NCI-H1105 treated with DMSO at 0.1 percent for 48 hours (cell line): ENCODE measurements at regions not wholly inside any gene's neighbourhood (a gene's known extent, or its start where the extent isn't known, plus 50 kb on each side); places are given as distances from the start of the nearest gene placed in this dataset.

Source experiments
- DNase-seq: peaks from one replicate; lab custom pipeline; 2025; lab: John Stamatoyannopoulos, UW

DNA sequence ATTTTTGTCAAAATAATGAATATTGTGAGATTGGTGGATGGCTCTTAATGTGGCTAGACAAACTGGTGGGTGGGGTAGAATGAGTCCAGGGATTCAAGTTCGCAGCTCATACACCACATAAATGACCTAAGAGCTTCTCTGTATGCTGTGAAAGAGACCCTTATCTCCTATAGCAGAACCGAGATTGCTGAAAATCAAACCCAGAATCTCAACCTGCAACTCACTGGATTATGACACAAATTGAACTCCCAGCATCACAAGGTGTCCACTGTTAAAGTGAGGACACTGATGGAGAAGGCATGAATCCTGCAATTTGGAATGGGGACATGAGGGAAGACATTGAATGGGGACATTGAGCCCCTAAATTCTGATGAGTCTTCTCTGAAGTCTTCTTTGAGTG, 51.3 kb upstream of the CNKSR3 start:
- DNase-seq: no peak

- no peak for DNase-seq
Observed at GRCh38 chr6:154565331-154565730, 54.8 kb upstream of the CNKSR3 start.

DNA sequence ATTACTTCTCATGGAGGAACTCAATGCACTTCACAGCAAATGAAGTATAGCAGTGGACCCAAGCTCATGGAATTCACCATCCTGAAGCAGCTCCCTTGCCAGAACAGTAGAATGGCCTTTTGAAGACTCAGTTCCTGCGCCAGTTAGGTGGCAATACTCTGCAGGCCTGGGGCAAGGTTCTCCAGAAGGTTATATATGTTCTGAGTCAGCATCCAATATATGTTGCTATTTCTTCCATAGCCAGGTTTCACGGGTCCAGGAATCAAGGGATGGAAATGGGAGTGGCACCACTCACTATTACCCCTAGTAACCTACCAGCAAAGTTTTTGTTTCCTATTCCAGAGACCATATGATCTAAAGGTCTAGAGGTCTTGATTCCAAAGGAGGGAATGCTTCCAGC, 56.4 kb upstream of the CNKSR3 start:
- DNase-seq: no peak

GRCh38 chr6:154567695-154568220, 57.3 kb upstream of the CNKSR3 start:
- peak; percentile 39 for DNase-seq

DNA sequence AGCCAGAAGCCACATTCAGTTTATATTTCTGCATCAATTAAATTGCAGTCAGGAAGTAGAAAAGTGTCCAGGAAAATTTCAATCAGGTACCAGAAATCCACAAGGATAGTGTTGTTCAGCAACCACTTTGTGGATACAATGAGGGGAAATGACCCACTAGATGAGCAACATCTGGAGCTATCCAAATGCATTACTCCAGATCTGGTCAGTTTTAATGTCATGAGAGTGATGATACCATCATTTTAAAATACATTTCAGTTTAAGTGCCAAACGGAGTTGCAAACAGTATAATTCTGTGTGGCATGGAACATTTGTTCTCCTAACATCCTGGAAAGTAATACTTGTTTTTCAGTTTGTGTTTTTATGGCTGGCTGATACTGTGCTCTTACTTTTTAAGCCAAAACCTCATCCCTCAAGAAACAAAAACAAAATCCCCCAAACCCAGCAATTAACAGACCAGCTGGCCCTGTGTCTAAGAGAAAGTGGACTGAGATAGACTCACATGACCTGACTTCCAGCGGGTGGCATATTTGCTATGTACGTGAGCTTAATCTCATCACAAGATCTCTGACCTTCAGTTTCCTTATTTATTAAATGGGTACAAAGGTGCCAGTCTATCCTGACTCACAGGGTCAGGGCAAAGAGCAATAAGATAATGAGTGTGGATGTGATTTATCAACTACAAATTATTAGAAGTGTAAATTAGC, 58.8 kb upstream of the CNKSR3 start:
- peak; percentile 4 for DNase-seq

- DNase-seq: no peak
Observed at GRCh38 chr6:154570505-154570904, 60.0 kb upstream of the CNKSR3 start.

- DNase-seq: no peak
Observed at GRCh38 chr6:154572556-154572955, 62.1 kb upstream of the CNKSR3 start.

- no peak for DNase-seq
Observed at GRCh38 chr6:154578004-154578559, 67.6 kb upstream of the CNKSR3 start.

GRCh38 chr6:154579046-154579445, 68.6 kb upstream of the CNKSR3 start:
- DNase-seq: no peak

GRCh38 chr6:154579485-154579884, 69.0 kb upstream of the CNKSR3 start:
- DNase-seq: no peak

- no peak for DNase-seq
Observed at GRCh38 chr6:154580397-154581135, 70.1 kb upstream of the CNKSR3 start.

DNA sequence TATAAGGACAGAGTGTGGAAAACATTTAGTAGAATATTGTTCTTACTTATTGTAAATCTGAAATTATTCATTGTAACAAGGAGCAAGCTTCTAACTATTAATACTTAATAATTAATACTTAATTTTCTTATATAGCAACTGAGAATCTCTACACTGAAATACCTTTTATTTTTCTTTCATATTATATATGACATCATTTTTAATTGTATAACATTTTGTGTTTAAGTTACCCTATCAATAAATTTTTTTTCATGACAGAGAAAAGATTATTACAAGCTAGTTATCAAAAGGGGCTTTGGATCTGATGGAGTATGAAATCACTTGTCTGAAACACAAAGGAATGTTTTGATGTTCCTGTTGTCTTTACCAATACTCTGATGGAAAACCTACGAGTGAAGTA, 72.2 kb upstream of the CNKSR3 start:
- DNase-seq: no peak

GRCh38 chr6:154583546-154584188, 73.2 kb upstream of the CNKSR3 start:
- no peak for DNase-seq

DNA sequence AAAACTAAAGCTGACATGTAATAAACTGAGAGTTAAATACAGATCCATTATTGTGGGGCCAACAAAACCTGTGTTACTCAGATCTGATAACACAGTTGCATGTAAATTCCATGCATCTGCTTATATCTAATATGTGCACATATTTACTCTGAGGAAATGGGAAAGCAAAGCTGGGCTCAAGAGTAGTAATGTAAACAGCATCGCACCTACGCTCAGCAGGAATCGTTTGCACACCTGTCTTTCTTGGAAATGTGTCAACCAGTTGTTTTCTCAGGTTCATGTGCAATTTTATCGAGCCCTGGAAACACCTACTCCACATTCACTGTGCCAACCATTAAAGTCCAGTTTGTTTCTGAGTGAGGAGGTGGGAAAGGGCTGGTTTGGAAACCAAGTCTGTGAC, 80.3 kb upstream of the CNKSR3 start:
- DNase-seq: peak; percentile 99

DNA sequence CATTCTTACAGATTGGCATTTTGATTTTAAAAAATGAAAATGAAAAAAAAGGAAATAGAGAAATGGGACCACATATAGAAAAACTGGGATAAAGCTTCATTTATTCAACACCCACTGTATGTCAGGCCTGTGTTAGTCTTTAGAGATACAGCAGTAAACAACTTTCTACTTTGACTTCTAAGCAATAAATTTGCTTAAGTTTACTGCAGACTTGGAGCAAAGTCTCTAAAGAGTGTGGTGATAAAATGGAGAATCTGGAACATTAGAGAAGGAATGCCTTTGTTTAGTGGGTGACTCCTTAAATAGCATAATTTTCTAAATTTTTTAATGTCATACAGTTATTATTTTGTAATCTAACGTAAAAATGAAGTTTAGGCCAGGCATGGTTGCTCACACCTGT, 80.7 kb upstream of the CNKSR3 start:
- no peak for DNase-seq

- DNase-seq: no peak
Observed at GRCh38 chr6:154592199-154592860, 81.8 kb upstream of the CNKSR3 start.

DNA sequence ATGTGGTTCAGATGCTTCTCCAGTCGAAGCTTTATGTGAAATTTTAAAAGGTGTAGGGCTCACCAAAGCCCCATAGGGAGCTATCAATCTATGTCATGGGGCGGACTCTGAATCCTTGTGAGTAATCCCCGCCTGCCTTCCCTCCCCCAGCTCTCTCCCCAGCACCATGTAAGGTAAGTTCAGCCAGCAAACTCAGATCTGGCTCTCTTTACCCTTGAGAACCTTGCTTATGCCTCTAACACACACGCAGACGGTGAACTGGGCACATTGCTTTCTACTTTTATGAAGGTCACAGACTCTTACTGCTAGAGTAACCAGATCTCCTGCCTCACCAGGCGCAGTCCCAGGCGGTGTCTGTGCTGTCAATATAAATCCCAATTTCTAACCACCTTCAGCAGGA, 82.6 kb upstream of the CNKSR3 start:
- peak; percentile 18 for DNase-seq

DNA sequence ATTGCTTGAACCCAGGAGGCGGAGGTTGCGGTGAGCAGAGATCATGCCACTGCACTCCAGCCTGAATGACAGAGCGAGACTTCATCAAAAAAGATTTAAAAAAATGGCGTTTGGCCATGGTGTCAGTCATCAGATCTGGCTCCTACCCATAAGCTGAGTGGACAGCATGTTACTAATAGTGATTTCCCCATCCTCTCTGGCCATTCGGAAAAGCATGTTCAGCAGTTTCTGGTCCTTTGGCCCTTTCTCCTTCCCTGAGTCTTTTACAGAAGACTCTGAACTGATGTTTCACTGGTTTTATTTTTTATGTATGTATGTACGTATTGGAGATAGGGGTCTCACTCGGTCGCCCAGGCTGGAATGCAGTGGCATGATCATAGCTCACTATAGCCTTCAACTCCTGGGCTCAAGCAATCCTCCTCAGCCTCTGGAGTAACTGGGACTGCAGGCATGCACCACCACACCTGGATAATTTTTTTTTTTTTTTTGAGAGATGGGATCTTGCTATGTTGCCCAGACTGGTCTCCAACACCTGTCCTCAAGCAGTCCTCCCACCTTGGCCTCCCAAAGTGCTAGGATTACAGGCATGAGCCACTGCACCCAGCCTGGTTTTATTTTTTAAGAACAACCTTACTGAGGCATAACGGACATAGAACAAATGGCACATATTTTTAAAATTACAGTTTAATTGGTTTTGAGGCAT, 84.2 kb upstream of the CNKSR3 start:
- DNase-seq: no peak

DNA sequence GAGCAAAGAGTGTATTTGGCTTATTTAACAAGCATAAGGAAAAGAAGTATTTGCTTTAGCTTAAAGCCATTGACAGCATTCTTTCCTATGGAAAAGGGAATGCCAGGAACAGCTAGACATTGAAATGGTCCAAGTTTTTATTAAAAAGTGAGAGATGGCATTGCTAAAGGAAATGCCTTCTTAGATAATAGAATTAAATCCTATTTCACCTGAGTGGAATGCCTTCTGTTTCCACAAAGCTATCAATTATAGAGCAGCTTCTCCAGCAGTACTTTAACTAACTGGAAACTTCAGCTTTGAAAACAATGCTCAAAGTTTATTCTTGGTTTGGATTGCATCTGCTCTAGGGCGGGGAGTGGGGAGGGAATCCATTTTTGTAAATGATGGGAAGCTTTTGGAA, 85.1 kb upstream of the CNKSR3 start:
- no peak for DNase-seq

DNA sequence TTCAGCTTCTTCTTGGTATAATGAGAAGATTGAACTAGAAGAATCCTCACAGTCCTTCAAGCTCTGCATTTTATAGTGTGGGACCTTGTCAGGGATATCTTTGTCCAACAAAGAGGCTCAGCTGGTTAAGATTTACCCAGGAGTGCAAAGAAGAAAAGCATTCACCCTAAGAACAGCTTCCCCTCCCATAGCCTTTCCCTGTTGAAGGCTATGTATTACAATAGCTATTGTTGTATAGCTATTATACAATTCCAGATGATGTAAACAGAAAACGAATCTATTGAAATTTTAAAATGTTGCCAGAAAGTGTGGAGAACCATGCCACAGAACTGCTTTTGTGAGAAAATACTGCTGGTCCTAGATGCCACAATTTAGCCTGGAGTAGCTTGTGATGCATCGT, 85.5 kb upstream of the CNKSR3 start:
- DNase-seq: no peak

- DNase-seq: no peak
Observed at GRCh38 chr6:154596701-154597100, 86.2 kb upstream of the CNKSR3 start.

- no peak for DNase-seq
Observed at GRCh38 chr6:154598399-154598798, 87.9 kb upstream of the CNKSR3 start.
